ENCODE measurements at regions not wholly inside any gene's neighbourhood (a gene's known extent, or its start where the extent isn't known, plus 50 kb on each side); places are given as distances from the start of the nearest gene placed in this dataset.

DNA sequence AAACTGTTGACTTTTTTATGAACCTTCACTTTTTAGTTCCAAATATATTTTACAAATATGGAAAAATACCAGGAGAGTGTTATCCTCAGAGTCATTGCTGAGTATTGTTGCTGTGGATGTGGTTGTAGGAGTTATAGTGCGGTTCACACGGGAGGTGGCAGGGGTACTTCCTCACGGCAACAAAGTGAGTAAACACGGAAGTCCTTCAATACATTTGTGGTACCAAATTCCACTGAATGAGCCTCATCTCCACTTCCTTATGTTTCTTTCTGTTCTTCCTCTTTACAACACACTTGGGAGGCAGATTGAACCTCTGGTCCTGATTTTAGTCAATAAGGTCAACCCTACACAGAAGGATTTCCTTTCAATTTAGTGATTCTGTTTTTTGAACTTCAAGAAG lies 371.8 kb downstream of the BTBD3 start:
- no peak for DNase-seq
- Histone ChIP-seq H3K9me3 (ENCODE audit: control insufficient read depth in 1 of 2, low read length in 2 of 2) (no peaks in the 10 kb centered on the region), H3K4me1 (ENCODE audit: insufficient read depth, low read length) (no peaks in the 10 kb centered on the region), H3K27me3 (ENCODE audit: insufficient read depth, low read length) (no peaks in the 10 kb centered on the region), H3K36me3 (ENCODE audit: insufficient read depth, low read length) (no peaks in the 10 kb centered on the region), H3K27ac (ENCODE audit: low read depth, low read length) (no peak overlapping the region), H3K4me3 (ENCODE audit: low read length in 2 of 2) (no peak overlapping the region)
- ChIA-PET CTCF (ENCODE audit: partially characterized antibody) (no interaction called here), POLR2A (ENCODE audit: partially characterized antibody) (no interaction called here)
- Mint-ChIP-seq H3K27me3 (no peaks in the 10 kb centered on the region), H3K4me1 (no peaks in the 10 kb centered on the region), H3K27ac (no peak overlapping the region), H3K36me3 (no peaks in the 10 kb centered on the region), H3K9me3 (peaks cover 0 to 31% (median 12%) of the 10 kb centered on the region in 8 donors), H3K4me3 (no peak overlapping the region)
- intact Hi-C loops (cut with micrococcal nuclease), result no loop called here

DNA sequence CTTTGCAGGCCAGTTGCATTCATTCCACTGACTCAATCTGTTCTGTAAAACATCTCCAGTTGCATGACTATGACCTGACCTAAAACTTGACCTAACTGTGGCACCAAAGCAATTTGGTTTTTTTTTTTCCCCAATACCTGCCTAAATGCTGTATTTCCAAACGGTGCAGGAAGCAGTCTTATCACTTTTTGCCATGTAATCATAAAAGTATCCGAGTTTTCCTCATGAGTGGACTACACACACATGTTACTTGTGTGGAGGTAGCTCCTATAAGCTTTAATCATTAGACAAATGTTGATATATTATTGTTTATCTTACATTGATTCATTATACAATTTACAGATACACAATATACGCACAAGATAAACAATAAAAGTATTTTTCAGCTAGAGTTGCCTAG lies 373.7 kb downstream of the BTBD3 start:
- H3K4me1 Mint-ChIP-seq, result no peaks in the 10 kb centered on the region
- Histone ChIP-seq H3K27ac (ENCODE audit: low read depth, low read length) (no peak overlapping the region), H3K36me3 (ENCODE audit: insufficient read depth, low read length) (no peaks in the 10 kb centered on the region), H3K27me3 (ENCODE audit: insufficient read depth, low read length) (no peaks in the 10 kb centered on the region), H3K4me3 (ENCODE audit: low read length in 2 of 2) (no peak overlapping the region), H3K9me3 (ENCODE audit: control insufficient read depth in 1 of 2, low read length in 2 of 2) (no peaks in the 10 kb centered on the region), H3K4me1 (ENCODE audit: insufficient read depth, low read length) (no peaks in the 10 kb centered on the region)
- no peaks in the 10 kb centered on the region for H3K36me3 Mint-ChIP-seq
- H3K4me3 Mint-ChIP-seq, result no peak overlapping the region
- intact Hi-C loops (cut with micrococcal nuclease), result no loop called here
- no peak for DNase-seq
- POLR2A ChIA-PET (ENCODE audit: partially characterized antibody), result no interaction called here
- peaks cover 0 to 28% (median 17%) of the 10 kb centered on the region in 8 donors for H3K9me3 Mint-ChIP-seq
- CTCF ChIA-PET (ENCODE audit: partially characterized antibody), result no interaction called here
- no peak overlapping the region for H3K27ac Mint-ChIP-seq
- no peaks in the 10 kb centered on the region for H3K27me3 Mint-ChIP-seq

DNA sequence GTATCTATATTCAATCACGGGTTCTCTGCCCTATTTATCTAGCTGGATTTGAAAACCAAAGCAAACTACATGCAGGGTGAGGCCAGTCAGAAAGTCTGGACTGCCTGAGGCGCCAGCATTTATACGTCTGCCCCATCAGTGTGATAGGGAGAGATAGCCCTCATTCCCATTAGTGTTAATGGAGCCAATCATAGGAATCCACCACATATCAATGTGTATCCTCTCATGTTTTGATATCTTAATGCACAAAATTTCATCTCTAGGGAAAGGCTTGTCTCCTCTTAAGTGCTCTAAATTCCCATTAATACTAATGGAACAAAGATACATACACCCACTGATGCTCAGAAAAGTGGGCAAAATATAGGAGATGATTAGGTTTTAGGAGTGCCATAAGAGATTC lies 376.2 kb downstream of the BTBD3 start:
- no peaks in the 10 kb centered on the region for H3K27me3 Mint-ChIP-seq
- H3K27me3 ChIP-seq (ENCODE audit: insufficient read depth, low read length), result no peaks in the 10 kb centered on the region
- no peak overlapping the region for H3K4me3 ChIP-seq (ENCODE audit: low read length in 2 of 2)
- no peaks in the 10 kb centered on the region for H3K4me1 ChIP-seq (ENCODE audit: insufficient read depth, low read length)
- no peak overlapping the region for H3K27ac ChIP-seq (ENCODE audit: low read depth, low read length)
- POLR2A ChIA-PET (ENCODE audit: partially characterized antibody), result no interaction called here
- no peaks in the 10 kb centered on the region for H3K9me3 ChIP-seq (ENCODE audit: control insufficient read depth in 1 of 2, low read length in 2 of 2)
- DNase-seq, result no peak
- no peaks in the 10 kb centered on the region for H3K36me3 Mint-ChIP-seq
- H3K36me3 ChIP-seq (ENCODE audit: insufficient read depth, low read length), result no peaks in the 10 kb centered on the region
- no peak overlapping the region for H3K4me3 Mint-ChIP-seq
- H3K9me3 Mint-ChIP-seq, result peaks cover 0 to 35% (median 22%) of the 10 kb centered on the region in 8 donors
- CTCF ChIA-PET (ENCODE audit: partially characterized antibody), result no interaction called here
- intact Hi-C loops (cut with micrococcal nuclease), result no loop called here
- H3K4me1 Mint-ChIP-seq, result no peaks in the 10 kb centered on the region
- no peak overlapping the region for H3K27ac Mint-ChIP-seq

DNA sequence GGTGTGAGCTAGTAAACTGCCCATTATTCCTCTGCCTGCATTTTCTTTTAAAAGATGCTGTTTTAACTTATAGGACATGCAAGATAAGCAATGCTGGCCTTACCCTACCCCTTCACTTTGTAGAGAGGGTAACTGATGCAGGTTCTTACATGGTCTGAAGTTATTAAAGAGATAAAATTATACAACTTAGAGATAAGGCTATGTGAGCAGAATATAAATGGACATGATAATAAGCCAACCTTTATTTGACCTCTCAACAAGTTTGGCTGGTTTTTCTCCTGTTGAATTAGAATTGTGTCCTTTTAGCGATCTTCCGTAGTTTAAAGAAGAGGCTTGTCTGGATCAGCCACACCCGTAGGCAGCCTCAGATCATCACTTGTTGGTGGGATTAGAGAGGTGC lies 377.0 kb downstream of the BTBD3 start:
- no peaks in the 10 kb centered on the region for H3K36me3 Mint-ChIP-seq
- intact Hi-C loops (cut with micrococcal nuclease), result no loop called here
- ChIA-PET CTCF (ENCODE audit: partially characterized antibody) (no interaction called here), POLR2A (ENCODE audit: partially characterized antibody) (no interaction called here)
- no peaks in the 10 kb centered on the region for H3K4me1 Mint-ChIP-seq
- no peak overlapping the region for H3K27ac Mint-ChIP-seq
- H3K27me3 Mint-ChIP-seq, result no peaks in the 10 kb centered on the region
- Histone ChIP-seq H3K4me1 (ENCODE audit: insufficient read depth, low read length) (no peaks in the 10 kb centered on the region), H3K4me3 (ENCODE audit: low read length in 2 of 2) (no peak overlapping the region), H3K36me3 (ENCODE audit: insufficient read depth, low read length) (no peaks in the 10 kb centered on the region), H3K27me3 (ENCODE audit: insufficient read depth, low read length) (no peaks in the 10 kb centered on the region), H3K9me3 (ENCODE audit: control insufficient read depth in 1 of 2, low read length in 2 of 2) (no peaks in the 10 kb centered on the region), H3K27ac (ENCODE audit: low read depth, low read length) (no peak overlapping the region)
- H3K9me3 Mint-ChIP-seq, result peaks cover 0 to 37% (median 22%) of the 10 kb centered on the region in 8 donors
- H3K4me3 Mint-ChIP-seq, result no peak overlapping the region
- no peak for DNase-seq

DNA sequence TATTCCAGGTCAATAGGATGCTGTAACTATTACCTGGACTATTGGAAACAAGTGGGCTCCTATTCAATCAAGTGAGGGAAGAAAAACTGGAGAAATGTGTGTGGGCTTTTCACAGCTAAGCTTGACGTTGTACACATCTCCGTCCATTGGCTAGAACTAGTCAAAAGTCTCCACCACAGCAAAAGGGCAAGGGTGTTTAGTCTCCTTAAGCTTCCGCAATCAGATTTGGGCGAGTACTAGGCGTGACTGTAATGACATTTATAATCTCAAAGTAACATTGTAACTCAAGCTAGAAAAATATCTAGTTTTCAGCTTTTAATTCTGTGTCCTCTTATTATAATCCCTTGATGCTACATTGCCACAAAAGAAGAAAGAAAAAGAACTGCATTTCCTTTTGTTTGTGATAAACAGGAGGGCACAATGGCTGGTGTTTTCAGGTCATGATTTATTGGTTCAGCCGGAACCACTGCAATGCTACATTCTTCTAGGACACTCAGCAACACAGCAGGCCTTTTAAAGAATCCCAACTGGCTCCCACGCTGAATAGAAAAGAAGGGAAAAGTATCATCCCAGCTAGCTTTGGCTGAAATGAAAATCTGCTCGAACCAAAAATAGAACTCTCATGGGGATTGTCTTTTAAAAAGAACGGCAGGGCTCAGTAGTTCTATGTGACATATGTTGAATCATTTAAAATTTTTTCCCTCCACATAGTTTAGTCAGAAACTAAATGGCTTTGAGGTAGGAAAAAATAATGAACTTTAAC lies 387.7 kb downstream of the BTBD3 start:
- no peak overlapping the region for H3K27ac Mint-ChIP-seq
- H3K9me3 Mint-ChIP-seq, result peaks cover 2 to 50% (median 17%) of the 10 kb centered on the region in 8 donors
- CTCF ChIA-PET (ENCODE audit: partially characterized antibody), result no interaction called here
- Histone ChIP-seq H3K27ac (ENCODE audit: low read depth, low read length) (no peak overlapping the region), H3K4me1 (ENCODE audit: insufficient read depth, low read length) (no peaks in the 10 kb centered on the region), H3K4me3 (ENCODE audit: low read length in 2 of 2) (no peak overlapping the region), H3K27me3 (ENCODE audit: insufficient read depth, low read length) (no peaks in the 10 kb centered on the region), H3K9me3 (ENCODE audit: control insufficient read depth in 1 of 2, low read length in 2 of 2) (peaks cover 0 to 3% of the 10 kb centered on the region in 2 donors), H3K36me3 (ENCODE audit: insufficient read depth, low read length) (no peaks in the 10 kb centered on the region)
- no peaks in the 10 kb centered on the region for H3K4me1 Mint-ChIP-seq
- no peak overlapping the region for H3K4me3 Mint-ChIP-seq
- H3K36me3 Mint-ChIP-seq, result no peaks in the 10 kb centered on the region
- intact Hi-C loops (cut with micrococcal nuclease), result no loop called here
- POLR2A ChIA-PET (ENCODE audit: partially characterized antibody), result no interaction called here
- DNase-seq, result no peak
- no peaks in the 10 kb centered on the region for H3K27me3 Mint-ChIP-seq

DNA sequence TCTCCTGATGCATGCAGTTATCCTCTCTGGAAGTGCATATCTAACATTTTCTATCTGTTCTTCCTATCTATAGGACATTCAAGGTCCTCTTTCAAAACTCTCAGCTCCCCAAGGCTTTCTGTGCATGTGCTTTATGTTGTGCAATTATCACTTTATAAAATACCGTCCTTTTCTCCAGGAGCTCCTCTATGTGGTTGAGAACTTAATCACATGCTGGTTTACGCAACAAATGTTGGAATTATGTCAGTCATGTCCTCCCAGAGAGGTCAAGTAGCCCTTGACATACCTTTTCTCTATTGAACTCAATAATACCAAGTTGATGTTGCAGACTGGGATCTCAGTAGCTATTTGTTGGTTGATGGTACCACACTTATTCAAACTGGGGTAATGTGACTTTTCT lies 388.4 kb downstream of the BTBD3 start:
- POLR2A ChIA-PET (ENCODE audit: partially characterized antibody), result no interaction called here
- H3K27ac Mint-ChIP-seq, result no peak overlapping the region
- no peak overlapping the region for H3K4me3 Mint-ChIP-seq
- intact Hi-C loops (cut with micrococcal nuclease), result no loop called here
- H3K27me3 Mint-ChIP-seq, result no peaks in the 10 kb centered on the region
- CTCF ChIA-PET (ENCODE audit: partially characterized antibody), result no interaction called here
- no peaks in the 10 kb centered on the region for H3K36me3 ChIP-seq (ENCODE audit: insufficient read depth, low read length)
- H3K9me3 Mint-ChIP-seq, result peaks cover 2 to 47% (median 18%) of the 10 kb centered on the region in 8 donors
- H3K27ac ChIP-seq (ENCODE audit: low read depth, low read length), result no peak overlapping the region
- no peaks in the 10 kb centered on the region for H3K4me1 ChIP-seq (ENCODE audit: insufficient read depth, low read length)
- no peaks in the 10 kb centered on the region for H3K27me3 ChIP-seq (ENCODE audit: insufficient read depth, low read length)
- no peaks in the 10 kb centered on the region for H3K36me3 Mint-ChIP-seq
- no peaks in the 10 kb centered on the region for H3K4me1 Mint-ChIP-seq
- H3K4me3 ChIP-seq (ENCODE audit: low read length in 2 of 2), result no peak overlapping the region
- H3K9me3 ChIP-seq (ENCODE audit: control insufficient read depth in 1 of 2, low read length in 2 of 2), result peaks cover 0 to 3% of the 10 kb centered on the region in 2 donors
- no peak for DNase-seq

DNA sequence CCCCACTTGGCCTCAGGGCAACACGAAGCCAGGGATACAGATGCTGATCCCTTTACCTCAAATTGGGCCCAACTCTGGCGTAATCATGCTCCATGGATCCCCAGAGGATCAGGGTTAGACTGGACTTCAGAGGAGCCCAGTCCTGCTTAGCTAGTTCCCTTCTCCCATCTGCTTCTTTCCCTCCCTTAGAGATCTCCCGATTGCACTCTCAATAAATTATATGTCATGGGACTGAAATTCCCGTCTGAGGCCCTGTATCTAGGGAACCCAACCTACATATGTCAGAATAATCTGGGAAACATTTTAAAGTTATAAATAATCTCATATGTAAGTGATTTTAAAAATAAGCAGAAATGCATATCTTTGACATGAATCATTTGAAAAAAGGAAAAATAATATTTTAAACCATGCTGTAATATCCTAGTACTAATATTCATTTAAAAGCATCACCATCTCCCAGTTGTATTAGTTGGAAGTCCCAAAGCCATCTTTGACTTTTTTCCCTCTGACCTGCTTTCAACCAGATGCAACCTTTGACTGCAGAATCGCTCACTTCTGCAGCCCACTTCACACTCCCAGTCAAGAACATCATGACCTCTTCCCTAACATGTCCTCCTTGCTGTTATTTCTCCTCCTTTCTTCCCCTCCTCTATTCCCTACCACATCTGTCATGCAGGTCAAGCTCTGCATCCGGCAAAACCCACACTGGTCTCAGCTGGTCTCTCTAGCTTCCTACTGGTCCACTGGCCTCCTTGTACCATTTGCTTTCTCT lies 393.6 kb downstream of the BTBD3 start:
- DNase-seq, result no peak
- peaks cover 0 to 24% (median 8%) of the 10 kb centered on the region in 8 donors for H3K9me3 Mint-ChIP-seq
- H3K4me1 ChIP-seq (ENCODE audit: insufficient read depth, low read length), result no peaks in the 10 kb centered on the region
- no peak overlapping the region for H3K27ac Mint-ChIP-seq
- no peaks in the 10 kb centered on the region for H3K36me3 Mint-ChIP-seq
- intact Hi-C loops (cut with micrococcal nuclease), result no loop called here
- CTCF ChIA-PET (ENCODE audit: partially characterized antibody), result no interaction called here
- H3K36me3 ChIP-seq (ENCODE audit: insufficient read depth, low read length), result no peaks in the 10 kb centered on the region
- H3K9me3 ChIP-seq (ENCODE audit: control insufficient read depth in 1 of 2, low read length in 2 of 2), result peaks cover 0 to 3% of the 10 kb centered on the region in 2 donors
- H3K4me1 Mint-ChIP-seq, result no peaks in the 10 kb centered on the region
- no peak overlapping the region for H3K4me3 Mint-ChIP-seq
- no peaks in the 10 kb centered on the region for H3K27me3 Mint-ChIP-seq
- POLR2A ChIA-PET (ENCODE audit: partially characterized antibody), result no interaction called here
- H3K27ac ChIP-seq (ENCODE audit: low read depth, low read length), result no peak overlapping the region
- H3K4me3 ChIP-seq (ENCODE audit: low read length in 2 of 2), result no peak overlapping the region
- no peaks in the 10 kb centered on the region for H3K27me3 ChIP-seq (ENCODE audit: insufficient read depth, low read length)

Data from CD4-positive, alpha-beta memory T cell (primary cell).